SK-N-SH (cell line): ENCODE measurements at regions not wholly inside any gene's neighbourhood (a gene's known extent, or its start where the extent isn't known, plus 50 kb on each side); places are given as distances from the start of the nearest gene placed in this dataset.

Source experiments
- CTCF ChIA-PET: fragments of 300-600, 350-600 bp; formaldehyde crosslinking; extraction: SDS; loops from one replicate; lab custom pipeline; 2021; lab: Yijun Ruan, JAX
- POLR2A ChIA-PET: fragments of 350-600 bp; sonication (Branson Sonifier 250); formaldehyde crosslinking; extraction: SDS; loops from one replicate; lab custom pipeline; 2020; ENCODE audit warnings: antibody characterized with exemption, inconsistent platforms; lab: Yijun Ruan, JAX
- DNase-seq: peaks from one replicate; pipeline ENCODE4 v3.0.0; 2012
- H2AFZ ChIP-seq: fragments of 200-600 bp; sonication (generic); 2 replicates; pipeline ENCODE4 v1.8.1; 2016; ENCODE audit warnings: antibody characterized with exemption, mild to moderate bottlenecking, low read depth
- H3F3A ChIP-seq: fragments of 200-600 bp; sonication (generic); replicated peaks from 2 replicates; pipeline ENCODE3; 2016; ENCODE audit warnings: antibody characterized with exemption, mild to moderate bottlenecking; ENCODE audit not compliant: insufficient read depth
- H3K27ac ChIP-seq, 2 experiments: fragments of 200-500 bp in 1 of 2; fragments of 200-600 bp in 1 of 2; sonication (Bioruptor generic) in 1 of 2; sonication (generic), shearing (Covaris generic) in 1 of 2; 2 replicates each; pipeline versions ENCODE4 v1.5.1 to v1.6.1; 2014 to 2016; ENCODE audit warnings: low read depth in 2 of 2, inconsistent platforms in 1 of 2, low read length in 1 of 2, mild to moderate bottlenecking in 1 of 2, mixed read lengths in 1 of 2
- H3K27me3 ChIP-seq: fragments of 200-600 bp; sonication (generic), shearing (Covaris generic); 2 replicates; pipeline ENCODE4 v1.6.1; 2016; ENCODE audit warnings: mixed run types; ENCODE audit not compliant: insufficient read depth
- H3K36me3 ChIP-seq, 2 experiments: fragments of 200-500 bp in 1 of 2; fragments of 200-600 bp in 1 of 2; sonication (Bioruptor generic) in 1 of 2; sonication (generic) in 1 of 2; replicated peaks in 1 of 2; 2 replicates each; pipeline versions ENCODE3 to v1.5.1; 2014 to 2016; ENCODE audit warnings: low read length in 1 of 2, mild to moderate bottlenecking in 1 of 2; ENCODE audit not compliant: insufficient read depth in 2 of 2, control insufficient read depth in 1 of 2
- H3K4me1 ChIP-seq, 2 experiments: fragments of 200-500 bp in 1 of 2; fragments of 200-600 bp in 1 of 2; sonication (Bioruptor generic) in 1 of 2; sonication (generic), shearing (Covaris generic) in 1 of 2; 2 replicates each; pipeline versions ENCODE4 v1.5.1 to v1.6.1; 2014 to 2016; ENCODE audit warnings: low read depth in 1 of 2, low read length in 1 of 2, mixed run types in 1 of 2; ENCODE audit not compliant: insufficient read depth in 2 of 2, control insufficient read depth in 1 of 2
- H3K4me2 ChIP-seq: fragments of 200-600 bp; sonication (generic), shearing (Covaris generic); 2 replicates; pipeline ENCODE4 v1.6.1; 2017; ENCODE audit warnings: mixed run types
- H3K4me3 ChIP-seq, 2 experiments: fragments of 200-500 bp in 1 of 2; fragments of 200-600 bp in 1 of 2; sonication (Bioruptor generic) in 1 of 2; sonication (generic), shearing (Covaris generic) in 1 of 2; 2 replicates each; pipeline versions ENCODE4 v1.5.1 to v1.8.1; 2014 to 2016; ENCODE audit warnings: low read depth in 2 of 2, inconsistent platforms in 1 of 2, low read length in 1 of 2, mild to moderate bottlenecking in 1 of 2, mixed read lengths in 1 of 2, moderate library complexity in 1 of 2
- H3K79me2 ChIP-seq: fragments of 200-600 bp; sonication (generic); 2 replicates; pipeline ENCODE4 v1.8.1; 2017; ENCODE audit warnings: mild to moderate bottlenecking; ENCODE audit not compliant: insufficient read depth
- H3K9ac ChIP-seq: fragments of 200-600 bp; sonication (generic); 2 replicates; pipeline ENCODE4 v1.6.1; 2017; ENCODE audit warnings: mixed run types
- H3K9me2 ChIP-seq: fragments of 200-600 bp; sonication (generic); 2 replicates; pipeline ENCODE4 v1.6.1; 2017; ENCODE audit warnings: mixed run types
- H3K9me3 ChIP-seq: fragments of 200-600 bp; sonication (generic); 2 replicates; pipeline ENCODE4 v1.6.1; 2017; ENCODE audit warnings: mixed run types, mild to moderate bottlenecking, moderate library complexity
- H4K20me1 ChIP-seq: fragments of 200-600 bp; sonication (generic); 2 replicates; pipeline ENCODE4 v1.6.1; 2017; ENCODE audit warnings: mild to moderate bottlenecking, mixed run types; ENCODE audit not compliant: insufficient read depth
- CHD2 ChIP-seq: fragments of 150-350 bp; IDR thresholded peaks from 2 replicates; pipeline ENCODE4 v1.6.1; 2018; ENCODE audit warnings: low read length; ENCODE audit not compliant: partially characterized antibody
- FOSL2 ChIP-seq: IDR thresholded peaks from 2 replicates; pipeline ENCODE4 v1.4.0; 2012; ENCODE audit warnings: low read depth, mild to moderate bottlenecking, moderate library complexity, borderline replicate concordance
- GATA2 ChIP-seq: sonication (generic); formaldehyde crosslinking; IDR thresholded peaks from 2 replicates; pipeline ENCODE4 v1.5.0; 2020; ENCODE audit warnings: mild to moderate bottlenecking, missing genetic modification reagents
- JUND ChIP-seq: IDR thresholded peaks from 2 replicates; pipeline ENCODE4 v1.4.0; 2012
- NRF1 ChIP-seq: IDR thresholded peaks from 2 replicates; pipeline ENCODE4 v1.6.1; 2012; ENCODE audit warnings: low read depth, mild to moderate bottlenecking, low read length
- POLR2AphosphoS5 ChIP-seq: IDR thresholded peaks from 2 replicates; pipeline ENCODE4 v1.6.1; 2012; ENCODE audit warnings: low read depth, low read length
- RAD21 ChIP-seq: IDR thresholded peaks from 2 replicates; pipeline ENCODE4 v1.6.1; 2012; ENCODE audit warnings: mild to moderate bottlenecking, low read length
- RCOR1 ChIP-seq: fragments of 150-350 bp; IDR thresholded peaks from 2 replicates; pipeline ENCODE4 v1.6.1; 2017; ENCODE audit warnings: antibody characterized with exemption, low read length
- RFX5 ChIP-seq: IDR thresholded peaks from 2 replicates; pipeline ENCODE4 v1.6.1; 2012; ENCODE audit warnings: mild to moderate bottlenecking, improper control_type of control experiment, low read length
- RXRA ChIP-seq: IDR thresholded peaks from 2 replicates; pipeline ENCODE4 v1.4.0; 2012; ENCODE audit warnings: low read depth, mild to moderate bottlenecking, borderline replicate concordance
- YY1 ChIP-seq: IDR thresholded peaks from 2 replicates; pipeline ENCODE4 v1.4.0; 2012; ENCODE audit warnings: low read depth, mild to moderate bottlenecking
- WGBS: methylation state at CpG from one replicate; pipeline ENCODE4 v1.1.6; 2017; ENCODE audit warnings: low lambda C conversion rate; 5-methylcytosine and 5-hydroxymethylcytosine counted together
- TF ChIP-seq, protein P1 (sequence below): IDR thresholded peaks from 2 replicates; pipeline ENCODE4 v1.4.0; 2012; ENCODE audit warnings: low read depth, borderline replicate concordance
- TF ChIP-seq, protein P2 (sequence below): IDR thresholded peaks from 2 replicates; pipeline ENCODE4; 2012
- TF ChIP-seq, protein P3 (sequence below): fragments of 150-350 bp; IDR thresholded peaks from 2 replicates; pipeline ENCODE4 v1.6.1; 2016; ENCODE audit warnings: mild to moderate bottlenecking, low read depth, low read length
- TF ChIP-seq, protein P4 (sequence below): IDR thresholded peaks from 2 replicates; pipeline ENCODE4 v1.4.0; 2012; ENCODE audit warnings: low read depth, borderline replicate concordance

DNA sequence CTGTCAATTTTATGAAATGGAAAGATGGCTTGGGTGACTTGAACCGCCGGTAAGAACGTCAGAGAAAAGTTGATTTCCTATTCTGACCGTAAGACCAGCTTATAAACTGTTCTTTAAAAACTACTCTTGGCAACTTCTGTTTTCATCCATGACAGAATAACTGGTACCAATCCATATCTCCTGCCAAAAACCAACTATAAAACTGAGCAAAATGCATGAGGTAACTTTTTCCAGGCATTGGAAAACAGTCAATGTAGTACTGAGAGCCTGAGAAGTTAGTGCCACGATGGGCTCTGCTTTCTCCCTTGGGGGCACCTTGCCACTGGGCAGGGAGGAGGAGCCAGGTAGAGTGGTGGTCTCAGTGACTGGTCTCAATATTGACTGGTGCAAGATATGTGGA lies 615.2 kb upstream of the TBL1XR1 start:
- Histone ChIP-seq H3K9me3 (no peaks in the 10 kb centered on the region), H3F3A (peaks cover 3% of the 10 kb centered on the region), H3K27me3 (no peaks in the 10 kb centered on the region), H4K20me1 (no peaks in the 10 kb centered on the region), H2AFZ (no peak overlapping the region), H3K4me1 (peaks cover 0 to 9% of the 10 kb centered on the region in 2 experiments; a peak in 3 of 4 replicates), H3K9me2 (no peaks in the 10 kb centered on the region), H3K4me2 (no peak overlapping the region), H3K27ac (no peak overlapping the region), H3K9ac (no peak overlapping the region), H3K36me3 (no peaks in the 10 kb centered on the region), H3K79me2 (no peaks in the 10 kb centered on the region), H3K4me3 (no peak overlapping the region)
- CTCF ChIA-PET: no interaction called here
- TF ChIP-seq YY1 (no peak), NRF1 (no peak), FOSL2 (no peak), RCOR1 (no peak)
- TF ChIP-seq, protein P1, sequence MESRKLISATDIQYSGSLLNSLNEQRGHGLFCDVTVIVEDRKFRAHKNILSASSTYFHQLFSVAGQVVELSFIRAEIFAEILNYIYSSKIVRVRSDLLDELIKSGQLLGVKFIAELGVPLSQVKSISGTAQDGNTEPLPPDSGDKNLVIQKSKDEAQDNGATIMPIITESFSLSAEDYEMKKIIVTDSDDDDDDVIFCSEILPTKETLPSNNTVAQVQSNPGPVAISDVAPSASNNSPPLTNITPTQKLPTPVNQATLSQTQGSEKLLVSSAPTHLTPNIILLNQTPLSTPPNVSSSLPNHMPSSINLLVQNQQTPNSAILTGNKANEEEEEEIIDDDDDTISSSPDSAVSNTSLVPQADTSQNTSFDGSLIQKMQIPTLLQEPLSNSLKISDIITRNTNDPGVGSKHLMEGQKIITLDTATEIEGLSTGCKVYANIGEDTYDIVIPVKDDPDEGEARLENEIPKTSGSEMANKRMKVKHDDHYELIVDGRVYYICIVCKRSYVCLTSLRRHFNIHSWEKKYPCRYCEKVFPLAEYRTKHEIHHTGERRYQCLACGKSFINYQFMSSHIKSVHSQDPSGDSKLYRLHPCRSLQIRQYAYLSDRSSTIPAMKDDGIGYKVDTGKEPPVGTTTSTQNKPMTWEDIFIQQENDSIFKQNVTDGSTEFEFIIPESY: no peak
- TF ChIP-seq, protein P2, sequence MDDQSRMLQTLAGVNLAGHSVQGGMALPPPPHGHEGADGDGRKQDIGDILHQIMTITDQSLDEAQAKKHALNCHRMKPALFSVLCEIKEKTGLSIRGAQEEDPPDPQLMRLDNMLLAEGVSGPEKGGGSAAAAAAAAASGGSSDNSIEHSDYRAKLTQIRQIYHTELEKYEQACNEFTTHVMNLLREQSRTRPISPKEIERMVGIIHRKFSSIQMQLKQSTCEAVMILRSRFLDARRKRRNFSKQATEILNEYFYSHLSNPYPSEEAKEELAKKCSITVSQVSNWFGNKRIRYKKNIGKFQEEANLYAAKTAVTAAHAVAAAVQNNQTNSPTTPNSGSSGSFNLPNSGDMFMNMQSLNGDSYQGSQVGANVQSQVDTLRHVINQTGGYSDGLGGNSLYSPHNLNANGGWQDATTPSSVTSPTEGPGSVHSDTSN: no peak
- POLR2A ChIA-PET: no interaction called here
- no peak for DNase-seq
- WGBS: 96% methylated on average over 5 of the region's 5 CpGs

DNA sequence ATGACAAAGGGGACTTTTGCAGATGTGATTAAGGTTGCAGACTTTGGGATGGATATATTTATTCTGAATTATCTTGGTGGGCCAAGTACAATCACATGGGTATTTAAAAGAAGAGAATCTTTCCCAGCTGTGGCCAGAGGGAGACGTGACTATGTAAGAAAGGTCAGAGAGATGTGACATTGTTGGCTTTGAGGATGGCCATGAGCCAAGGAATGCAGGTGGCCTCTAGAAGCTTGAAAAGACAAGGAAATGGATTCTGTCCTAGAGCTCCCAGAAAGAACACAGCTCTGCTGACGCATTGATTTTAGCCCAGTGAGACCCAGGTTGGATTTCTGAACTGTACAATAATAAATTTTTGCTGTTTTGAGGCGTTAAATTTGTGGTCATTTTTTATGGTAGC lies 616.0 kb upstream of the TBL1XR1 start:
- no peak overlapping the region for H3K4me3 ChIP-seq
- no peaks in the 10 kb centered on the region for H3K9me3 ChIP-seq
- TF ChIP-seq POLR2AphosphoS5: no peak
- TF ChIP-seq RXRA: no peak
- TF ChIP-seq GATA2 (CRISPR knock-in tag): no peak
- TF ChIP-seq, protein P3, sequence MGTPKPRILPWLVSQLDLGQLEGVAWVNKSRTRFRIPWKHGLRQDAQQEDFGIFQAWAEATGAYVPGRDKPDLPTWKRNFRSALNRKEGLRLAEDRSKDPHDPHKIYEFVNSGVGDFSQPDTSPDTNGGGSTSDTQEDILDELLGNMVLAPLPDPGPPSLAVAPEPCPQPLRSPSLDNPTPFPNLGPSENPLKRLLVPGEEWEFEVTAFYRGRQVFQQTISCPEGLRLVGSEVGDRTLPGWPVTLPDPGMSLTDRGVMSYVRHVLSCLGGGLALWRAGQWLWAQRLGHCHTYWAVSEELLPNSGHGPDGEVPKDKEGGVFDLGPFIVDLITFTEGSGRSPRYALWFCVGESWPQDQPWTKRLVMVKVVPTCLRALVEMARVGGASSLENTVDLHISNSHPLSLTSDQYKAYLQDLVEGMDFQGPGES: no peak
- TF ChIP-seq, protein P1: no peak
- TF ChIP-seq RFX5: no peak
- TF ChIP-seq CHD2: no peak
- TF ChIP-seq JUND: no peak
- TF ChIP-seq, protein P4, sequence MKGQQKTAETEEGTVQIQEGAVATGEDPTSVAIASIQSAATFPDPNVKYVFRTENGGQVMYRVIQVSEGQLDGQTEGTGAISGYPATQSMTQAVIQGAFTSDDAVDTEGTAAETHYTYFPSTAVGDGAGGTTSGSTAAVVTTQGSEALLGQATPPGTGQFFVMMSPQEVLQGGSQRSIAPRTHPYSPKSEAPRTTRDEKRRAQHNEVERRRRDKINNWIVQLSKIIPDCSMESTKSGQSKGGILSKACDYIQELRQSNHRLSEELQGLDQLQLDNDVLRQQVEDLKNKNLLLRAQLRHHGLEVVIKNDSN: no peak
- TF ChIP-seq, protein P2: no peak
- no peak for TF ChIP-seq FOSL2
- no peak for TF ChIP-seq RAD21
- TF ChIP-seq, all 33 proteins: peak for 0
- ChIA-PET POLR2A (no interaction called here), CTCF (no interaction called here)
- DNase-seq: no peak
- no peak overlapping the region for H3K27ac ChIP-seq
- no peak overlapping the region for H2AFZ ChIP-seq
- peaks cover 3% of the 10 kb centered on the region for H3F3A ChIP-seq
- H3K4me1 ChIP-seq: peaks cover 2 to 9% of the 10 kb centered on the region in 2 experiments; a peak in 3 of 4 replicates
- H3K4me2 ChIP-seq: no peak overlapping the region
- H4K20me1 ChIP-seq: no peaks in the 10 kb centered on the region
- 79% methylated on average over 3 of the region's 3 CpGs for WGBS
- H3K36me3 ChIP-seq: no peaks in the 10 kb centered on the region
- no peaks in the 10 kb centered on the region for H3K79me2 ChIP-seq
- no peak overlapping the region for H3K9ac ChIP-seq
- H3K27me3 ChIP-seq: no peaks in the 10 kb centered on the region
- H3K9me2 ChIP-seq: no peaks in the 10 kb centered on the region
